ENCODE measurements at regions not wholly inside any gene's neighbourhood (a gene's known extent, or its start where the extent isn't known, plus 50 kb on each side); places are given as distances from the start of the nearest gene placed in this dataset.

- no peak for TF ChIP-seq CTCF (IDR thresholded peaks at IDR 0.05)
- no peak for TF ChIP-seq EZH2 (IDR thresholded peaks at IDR 0.05; ENCODE audit: borderline replicate concordance, insufficient read depth, low read depth, low read length, poor library complexity, severe bottlenecking)
Measured at GRCh38 chr6:51541847-51542246, 545.6 kb downstream of the PKHD1 start.

All from B cell (primary cell).